IMR-90 (cell line): ENCODE measurements at regions not wholly inside any gene's neighbourhood (a gene's known extent, or its start where the extent isn't known, plus 50 kb on each side); places are given as distances from the start of the nearest gene placed in this dataset.

Source experiments
- CTCF ChIP-seq: conservative IDR thresholded peaks from 2 replicates; pipeline ENCODE4 v1.5.1; 2012; ENCODE audit warnings: mild to moderate bottlenecking, low read depth, low read length, improper control_type of control experiment
- MXI1 ChIP-seq: IDR thresholded peaks from 2 replicates; pipeline ENCODE4 v1.6.1; 2012; ENCODE audit warnings: low read depth, mild to moderate bottlenecking, low read length, moderate library complexity, borderline replicate concordance

DNA sequence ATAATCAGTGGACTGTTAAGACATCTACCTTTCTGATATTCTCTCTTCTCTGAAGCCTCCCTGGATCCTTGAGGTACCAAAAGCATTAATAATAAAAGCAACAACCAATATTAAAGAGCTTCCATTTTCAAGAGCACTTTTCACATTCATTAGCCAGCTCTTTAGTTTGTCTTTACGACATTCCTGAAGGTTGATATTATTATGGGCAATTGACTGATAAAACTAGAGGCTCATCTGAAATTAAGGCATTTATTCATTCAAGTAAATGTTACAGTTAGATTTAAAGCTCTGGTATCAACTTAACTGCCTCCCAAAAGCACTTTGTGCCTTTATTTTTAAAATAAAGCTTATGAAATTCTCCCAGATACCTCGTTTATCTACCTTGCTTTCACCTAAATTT lies 199.6 kb downstream of the PLK2 start:
- no peak for TF ChIP-seq MXI1
- TF ChIP-seq CTCF = no peak
